A172 (cell line): ENCODE measurements at regions not wholly inside any gene's neighbourhood (a gene's known extent, or its start where the extent isn't known, plus 50 kb on each side); places are given as distances from the start of the nearest gene placed in this dataset.
A peak's percentile ranks its signal among the peaks of the same experiment; 100 is the strongest.
"Not testable (repeated sequence)": the region's sequence is repeated elsewhere in the genome, so short reads cannot be mapped to it uniquely, and the experiment has no call there.

Source experiments
- DNase-seq: peaks from one replicate; pipeline ENCODE4 v3.0.0-alpha.2; 2015; ENCODE audit warnings: low spot score

- no peak for DNase-seq
Measured at GRCh38 chr21:38614558-38614957, 116.3 kb upstream of the ERG start.

- DNase-seq, result no peak
Measured at GRCh38 chr21:38619480-38619879, 121.2 kb upstream of the ERG start.

GRCh38 chr21:38619992-38620479 is 121.8 kb upstream of the ERG start:
- no peak for DNase-seq

GRCh38 chr21:38621132-38621531 is 122.9 kb upstream of the ERG start:
- DNase-seq, result no peak

GRCh38 chr21:38622081-38622826 is 124.0 kb upstream of the ERG start:
- no peak for DNase-seq

- DNase-seq, result no peak
Measured at GRCh38 chr21:38622827-38623209, 124.5 kb upstream of the ERG start.

- no peak for DNase-seq
Measured at GRCh38 chr21:38623552-38623951, 125.3 kb upstream of the ERG start.

GRCh38 chr21:38625000-38625399 is 126.7 kb upstream of the ERG start:
- DNase-seq, result no peak

GRCh38 chr21:38626306-38626705 is 128.0 kb upstream of the ERG start:
- DNase-seq, result no peak

- no peak for DNase-seq
Measured at GRCh38 chr21:38628349-38628748, 130.1 kb upstream of the ERG start.

- DNase-seq, result no peak
Measured at GRCh38 chr21:38631206-38631605, 132.9 kb upstream of the ERG start.

GRCh38 chr21:38631676-38632075 is 133.4 kb upstream of the ERG start:
- no peak for DNase-seq

GRCh38 chr21:38637161-38637560 is 138.9 kb upstream of the ERG start:
- no peak for DNase-seq

GRCh38 chr21:38639571-38640354 is 141.5 kb upstream of the ERG start:
- no peak for DNase-seq

- not testable (repeated sequence) for DNase-seq
Measured at GRCh38 chr21:38640355-38640742, 142.1 kb upstream of the ERG start.

GRCh38 chr21:38643404-38644023 is 145.2 kb upstream of the ERG start:
- no peak for DNase-seq

- DNase-seq, result peak; percentile 74
Measured at GRCh38 chr21:38645282-38645681, 147.0 kb upstream of the ERG start.

GRCh38 chr21:38646213-38646837 is 148.0 kb upstream of the ERG start:
- peak; percentile 34 for DNase-seq

GRCh38 chr21:38649120-38649519 is 150.8 kb upstream of the ERG start:
- DNase-seq, result no peak

GRCh38 chr21:38651570-38651969 is 153.3 kb upstream of the ERG start:
- no peak for DNase-seq

GRCh38 chr21:38652396-38652795 is 153.3 kb upstream of the ETS2 start:
- no peak for DNase-seq

GRCh38 chr21:38654580-38654979 is 151.1 kb upstream of the ETS2 start:
- no peak for DNase-seq
